PC-9 (cell line): ENCODE measurements at regions not wholly inside any gene's neighbourhood (a gene's known extent, or its start where the extent isn't known, plus 50 kb on each side); places are given as distances from the start of the nearest gene placed in this dataset.

ENCODE experiments used
- EZH2 ChIP-seq: fragments of 200-600 bp; sonication (generic); IDR thresholded peaks from 2 replicates; pipeline ENCODE4 v1.8.0; 2017; ENCODE audit warnings: antibody characterized with exemption, low read depth
- TF ChIP-seq, protein P1 (sequence below): fragments of 200-600 bp; sonication (generic); conservative IDR thresholded peaks from 2 replicates; pipeline ENCODE4 v1.6.1; 2017; ENCODE audit warnings: mixed run types, antibody characterized with exemption, mild to moderate bottlenecking, moderate library complexity

DNA sequence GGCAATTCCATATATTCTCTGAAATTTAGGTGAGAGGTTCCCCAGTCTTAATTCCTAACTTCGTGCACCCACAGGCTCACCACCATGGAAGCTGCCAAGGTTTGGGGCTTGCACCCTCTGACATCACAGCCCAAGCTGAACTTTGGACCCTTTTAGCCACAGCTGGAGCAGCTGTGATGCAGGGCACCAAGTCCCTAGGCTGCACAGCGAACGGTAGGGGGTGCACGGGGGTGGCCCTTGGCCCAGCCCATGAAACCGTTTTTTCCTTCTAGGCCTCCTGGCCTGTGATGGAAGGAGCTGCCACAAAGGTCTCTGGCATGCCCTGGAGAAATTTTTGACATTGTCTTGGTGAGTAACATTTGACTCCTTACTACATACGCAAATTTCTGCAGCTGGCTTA lies 251.9 kb upstream of the GRM3 start:
- TF ChIP-seq, protein P1, sequence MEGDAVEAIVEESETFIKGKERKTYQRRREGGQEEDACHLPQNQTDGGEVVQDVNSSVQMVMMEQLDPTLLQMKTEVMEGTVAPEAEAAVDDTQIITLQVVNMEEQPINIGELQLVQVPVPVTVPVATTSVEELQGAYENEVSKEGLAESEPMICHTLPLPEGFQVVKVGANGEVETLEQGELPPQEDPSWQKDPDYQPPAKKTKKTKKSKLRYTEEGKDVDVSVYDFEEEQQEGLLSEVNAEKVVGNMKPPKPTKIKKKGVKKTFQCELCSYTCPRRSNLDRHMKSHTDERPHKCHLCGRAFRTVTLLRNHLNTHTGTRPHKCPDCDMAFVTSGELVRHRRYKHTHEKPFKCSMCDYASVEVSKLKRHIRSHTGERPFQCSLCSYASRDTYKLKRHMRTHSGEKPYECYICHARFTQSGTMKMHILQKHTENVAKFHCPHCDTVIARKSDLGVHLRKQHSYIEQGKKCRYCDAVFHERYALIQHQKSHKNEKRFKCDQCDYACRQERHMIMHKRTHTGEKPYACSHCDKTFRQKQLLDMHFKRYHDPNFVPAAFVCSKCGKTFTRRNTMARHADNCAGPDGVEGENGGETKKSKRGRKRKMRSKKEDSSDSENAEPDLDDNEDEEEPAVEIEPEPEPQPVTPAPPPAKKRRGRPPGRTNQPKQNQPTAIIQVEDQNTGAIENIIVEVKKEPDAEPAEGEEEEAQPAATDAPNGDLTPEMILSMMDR: no peak
- no peak for TF ChIP-seq EZH2
